Pancreas (tissue), 10 donors: ENCODE measurements at regions not wholly inside any gene's neighbourhood (a gene's known extent, or its start where the extent isn't known, plus 50 kb on each side); places are given as distances from the start of the nearest gene placed in this dataset.

Experiments
- ATAC-seq, 4 donors: fragments of 200-7000 bp; cut with Tn5 transposase; one replicate each; pipeline versions ENCODE4 v1.8.0 to v1.9.1; 2020; ENCODE audit warnings: mild to moderate bottlenecking in 4 of 4, moderate library complexity in 4 of 4
- DNase-seq, 6 donors: peaks; one replicate each; pipeline ENCODE4 v3.0.0-alpha.2; 2020
- FAIRE-seq: peaks from 2 replicates; lab custom pipeline; 2012; peaks lifted over from hg19 to GRCh38; lab: Jason Lieb, UNC
- H3K27ac ChIP-seq, 4 donors: fragments of 200-600 bp; sonication (generic); 1 replicate in 3 of 4; 2 replicates in 1 of 4; pipeline versions ENCODE4 v1.5.0 to v1.8.0; 2020
- H3K27me3 ChIP-seq, 4 donors: fragments of 200-600 bp; one replicate each; pipeline ENCODE4 v1.8.0; 2021
- H3K36me3 ChIP-seq, 3 donors: fragments of 200-600 bp; sonication (generic) in 1 of 3; one replicate each; pipeline versions ENCODE4 v1.5.0 to v1.8.0; 2020 to 2021
- H3K4me1 ChIP-seq, 3 donors: fragments of 200-600 bp; one replicate each; pipeline ENCODE4 v1.8.0; 2021
- H3K4me3 ChIP-seq, 4 donors: fragments of 200-600 bp; sonication (generic) in 2 of 4; one replicate each; pipeline versions ENCODE4 v1.5.0 to v1.8.0; 2020 to 2021
- H3K9me3 ChIP-seq, 4 donors: fragments of 200-600 bp; one replicate each; pipeline ENCODE4 v1.8.0; 2021
- CTCF ChIP-seq, 4 donors: fragments of 200-600 bp; sonication (generic) in 3 of 4; IDR thresholded peaks; one replicate each; pipeline versions ENCODE4 v1.5.0 to v1.8.0; 2021; ENCODE audit warnings: antibody characterized with exemption in 4 of 4
- WGBS, 2 donors: extraction: QIAGEN DNeasy Blood & Tissue Kit; methylation state at CpG; one replicate each; pipeline ENCODE4 v1.1.7; 2013; 5-methylcytosine and 5-hydroxymethylcytosine counted together
- intact Hi-C, 3 donors: fragments of 100-400 bp; cut with DNase I; formaldehyde crosslinking; loops; one replicate each; pipeline versions ENCODE4 v1.11.1 to v1.14.2; 2022
- donor health status: healthy with polysubstance abuse.
- donor health status: DM: no; HTN: no; CAD: no; lungs with moderate emphysema.
- donor health status: DM: no; HTN: no; CAD: no.
- donor health status: control.
- donor health status: control.
- donor health status: Bipolar disorder and iron deficiency.
- donor health status: DM: yes; HTN: yes; CAD: no.
- donor health status: DM: no; HTN: no; CAD: no.
- donor health status: DM: no; HTN: no; CAD: no.
- donor health status: DM: yes; HTN: yes; CAD: no.

GRCh38 chr14:98782062-98782461 lies 489.9 kb downstream of the BCL11B start:
- H3K27me3 ChIP-seq: peaks cover 0 to 5% (median 0%) of the 10 kb centered on the region in 4 donors
- H3K4me1 ChIP-seq: no peaks in the 10 kb centered on the region
- no peak overlapping the region for H3K27ac ChIP-seq
- FAIRE-seq (no peak), ATAC-seq (no peak), DNase-seq (no peak)
- H3K4me3 ChIP-seq: no peak overlapping the region
- no peaks in the 10 kb centered on the region for H3K36me3 ChIP-seq
- no peak for TF ChIP-seq CTCF (IDR thresholded peaks at IDR 0.05)
- no peaks in the 10 kb centered on the region for H3K9me3 ChIP-seq
- WGBS, 2 donors: 75 to 89% methylated on average over 5 of the region's 5 CpGs
- intact Hi-C loops: no loop called here

GRCh38 chr14:98785578-98785977 lies 486.4 kb downstream of the BCL11B start:
- intact Hi-C loops: no loop called here

GRCh38 chr14:98786456-98786855 lies 485.5 kb downstream of the BCL11B start:
- no peak for FAIRE-seq
- TF ChIP-seq CTCF (IDR thresholded peaks at IDR 0.05): no peak

More at GRCh38 chr14:98785578-98785977, 486.4 kb downstream of the BCL11B start:
- FAIRE-seq (no peak), ATAC-seq (no peak), DNase-seq (no peak)
- TF ChIP-seq CTCF (IDR thresholded peaks at IDR 0.05): no peak
- Histone ChIP-seq H3K4me3 (no peak overlapping the region), H3K27me3 (peaks cover 0 to 7% (median 0%) of the 10 kb centered on the region in 4 donors), H3K4me1 (no peaks in the 10 kb centered on the region), H3K27ac (no peak overlapping the region), H3K36me3 (no peaks in the 10 kb centered on the region), H3K9me3 (no peaks in the 10 kb centered on the region)
- WGBS, 2 donors: 29 to 43% methylated on average over 6 of the region's 6 CpGs

GRCh38 chr14:98791661-98792060 lies 480.3 kb downstream of the BCL11B start:
- Histone ChIP-seq H3K4me1 (no peaks in the 10 kb centered on the region), H3K4me3 (no peak overlapping the region), H3K27ac (no peak overlapping the region), H3K27me3 (peaks cover 0 to 2% (median 0%) of the 10 kb centered on the region in 4 donors), H3K9me3 (no peaks in the 10 kb centered on the region), H3K36me3 (no peaks in the 10 kb centered on the region)
- FAIRE-seq (no peak), ATAC-seq (no peak), DNase-seq (no peak)
- 50 to 52% methylated on average over 3 of the region's 3 CpGs for WGBS, 2 donors
- TF ChIP-seq CTCF (IDR thresholded peaks at IDR 0.05): no peak
- intact Hi-C loops: no loop called here

More at GRCh38 chr14:98786456-98786855, 485.5 kb downstream of the BCL11B start:
- Histone ChIP-seq H3K4me3 (no peak overlapping the region), H3K27me3 (peaks cover 0 to 7% (median 0%) of the 10 kb centered on the region in 4 donors), H3K4me1 (no peaks in the 10 kb centered on the region), H3K9me3 (no peaks in the 10 kb centered on the region), H3K36me3 (no peaks in the 10 kb centered on the region), H3K27ac (no peak overlapping the region)
- intact Hi-C loops: no loop called here
- WGBS, 2 donors: 51 to 61% methylated on average over 4 of the region's 4 CpGs
- DNase-seq (no peak), ATAC-seq (no peak)

GRCh38 chr14:98792171-98792570 lies 479.8 kb downstream of the BCL11B start:
- FAIRE-seq (no peak), ATAC-seq (no peak), DNase-seq (no peak)
- intact Hi-C loops: no loop called here
- Histone ChIP-seq H3K9me3 (no peaks in the 10 kb centered on the region), H3K36me3 (no peaks in the 10 kb centered on the region), H3K27ac (no peak overlapping the region), H3K27me3 (peaks cover 0 to 2% (median 0%) of the 10 kb centered on the region in 4 donors), H3K4me3 (no peak overlapping the region), H3K4me1 (no peaks in the 10 kb centered on the region)
- WGBS, 2 donors: 82 to 91% methylated on average over 1 of the region's 1 CpG
- no peak for TF ChIP-seq CTCF (IDR thresholded peaks at IDR 0.05)
